ENCODE measurements at regions not wholly inside any gene's neighbourhood (a gene's known extent, or its start where the extent isn't known, plus 50 kb on each side); places are given as distances from the start of the nearest gene placed in this dataset.

- H3K4me3 ChIP-seq (ENCODE audit: low read depth, low read length), result no peak overlapping the region
- TF ChIP-seq CTCF (IDR thresholded peaks at IDR 0.05; ENCODE audit: insufficient read depth, low read depth, low read length, missing control alignments), result no peak
- no peak for DNase-seq (ENCODE audit: low read depth)
Observed at GRCh38 chr2:119078796-119079195, 79.8 kb downstream of the C1QL2 start.

DNA sequence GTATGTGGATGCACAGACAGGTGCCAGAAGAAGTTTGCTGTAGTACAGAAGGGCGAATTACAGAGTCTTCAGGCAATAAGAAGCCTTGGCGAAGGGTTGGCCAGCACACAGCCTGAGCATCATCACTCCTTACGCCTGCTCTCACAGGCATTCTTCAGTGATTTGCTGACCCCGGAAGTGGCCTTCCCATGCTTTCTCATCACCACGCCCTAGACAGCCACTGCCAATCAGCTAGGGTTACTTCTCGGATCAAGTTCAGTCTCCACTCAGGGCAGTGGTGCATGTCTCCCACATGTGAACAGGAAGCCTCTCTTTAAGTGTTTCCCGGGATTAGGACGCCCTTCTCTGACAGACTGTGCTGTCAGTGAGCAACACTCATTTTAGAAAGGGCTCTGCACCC is 81.8 kb downstream of the C1QL2 start:
- DNase-seq (ENCODE audit: low read depth), result no peak
- no peak for TF ChIP-seq CTCF (IDR thresholded peaks at IDR 0.05; ENCODE audit: insufficient read depth, low read depth, low read length, missing control alignments)
- H3K4me3 ChIP-seq (ENCODE audit: low read depth, low read length), result no peak overlapping the region

DNA sequence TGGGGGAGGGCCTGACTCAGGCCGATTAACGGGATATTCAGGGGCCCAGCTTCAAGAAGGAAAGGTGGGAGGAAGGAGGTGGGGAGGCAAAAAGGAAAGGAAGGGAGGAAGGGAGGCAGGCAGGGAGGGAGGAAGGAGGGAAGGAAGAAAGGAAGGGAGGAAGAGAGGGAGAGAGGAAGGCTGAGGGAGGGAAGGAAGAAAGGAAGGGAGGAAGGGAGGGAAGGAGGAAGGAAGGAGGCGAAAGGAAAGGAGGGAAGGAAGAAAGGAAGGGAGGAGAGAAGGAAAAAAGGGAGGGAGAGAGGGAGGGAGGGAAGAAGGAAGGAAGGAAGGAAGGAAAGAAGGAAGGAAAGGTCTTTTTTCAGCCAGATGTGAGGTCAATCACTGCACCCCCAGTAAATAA is 85.3 kb downstream of the C1QL2 start:
- no peak for TF ChIP-seq CTCF (IDR thresholded peaks at IDR 0.05; ENCODE audit: insufficient read depth, low read depth, low read length, missing control alignments)
- H3K4me3 ChIP-seq (ENCODE audit: low read depth, low read length), result no peak overlapping the region
- no peak for DNase-seq (ENCODE audit: low read depth)

- DNase-seq (ENCODE audit: low read depth), result no peak
- no peak overlapping the region for H3K4me3 ChIP-seq (ENCODE audit: low read depth, low read length)
- no peak for TF ChIP-seq CTCF (IDR thresholded peaks at IDR 0.05; ENCODE audit: insufficient read depth, low read depth, low read length, missing control alignments)
Observed at GRCh38 chr2:119071476-119071875, 87.1 kb downstream of the C1QL2 start.

DNA sequence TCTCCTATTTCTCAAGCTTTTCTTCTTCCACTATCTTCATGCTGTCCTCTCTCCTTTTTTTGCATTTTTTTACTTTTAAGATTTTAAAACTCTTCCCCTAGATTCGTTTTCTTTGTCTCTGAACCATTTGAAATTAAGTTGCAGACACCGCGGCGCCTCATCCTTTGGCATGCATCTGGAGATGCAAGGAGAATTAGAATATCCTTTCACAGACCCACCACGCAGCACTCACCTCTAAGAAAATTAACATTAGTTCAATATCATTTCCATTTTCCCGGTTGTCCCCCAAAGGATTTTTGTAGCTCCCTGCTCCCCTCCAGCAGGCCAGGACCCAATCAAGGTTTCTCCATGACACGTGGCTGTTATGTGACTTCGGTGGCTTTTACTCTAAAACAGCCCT is 88.8 kb downstream of the C1QL2 start:
- no peak for DNase-seq (ENCODE audit: low read depth)
- TF ChIP-seq CTCF (IDR thresholded peaks at IDR 0.05; ENCODE audit: insufficient read depth, low read depth, low read length, missing control alignments), result no peak
- no peak overlapping the region for H3K4me3 ChIP-seq (ENCODE audit: low read depth, low read length)

DNA sequence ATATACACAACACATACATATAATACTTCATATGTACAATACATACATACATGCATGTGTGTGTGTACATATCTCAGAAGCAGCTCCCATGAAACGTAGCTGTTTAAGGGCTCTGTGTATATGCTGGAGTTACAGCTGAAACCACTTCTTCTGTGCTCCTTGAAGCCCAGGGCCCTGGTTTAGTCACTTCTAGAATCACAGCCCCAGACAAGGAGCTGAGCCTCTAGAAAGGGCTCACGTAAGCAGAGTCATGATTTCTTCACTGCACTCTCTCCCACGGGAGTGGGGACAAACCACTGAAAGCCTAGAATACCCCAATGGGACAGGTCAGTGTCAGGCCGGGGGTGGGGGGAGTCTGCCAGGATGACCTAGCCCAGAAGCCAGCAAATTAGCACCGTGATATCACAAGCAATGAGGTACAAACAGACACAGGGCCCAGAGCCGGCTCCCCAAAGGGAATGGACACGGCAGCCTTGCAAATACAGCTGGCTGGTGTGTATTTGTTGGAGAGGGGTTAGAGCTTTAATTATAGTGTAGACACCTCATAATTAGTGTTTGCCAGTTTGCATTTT is 90.3 kb downstream of the C1QL2 start:
- no peak for DNase-seq (ENCODE audit: low read depth)
- TF ChIP-seq CTCF (IDR thresholded peaks at IDR 0.05; ENCODE audit: insufficient read depth, low read depth, low read length, missing control alignments), result no peak
- no peak overlapping the region for H3K4me3 ChIP-seq (ENCODE audit: low read depth, low read length)

DNA sequence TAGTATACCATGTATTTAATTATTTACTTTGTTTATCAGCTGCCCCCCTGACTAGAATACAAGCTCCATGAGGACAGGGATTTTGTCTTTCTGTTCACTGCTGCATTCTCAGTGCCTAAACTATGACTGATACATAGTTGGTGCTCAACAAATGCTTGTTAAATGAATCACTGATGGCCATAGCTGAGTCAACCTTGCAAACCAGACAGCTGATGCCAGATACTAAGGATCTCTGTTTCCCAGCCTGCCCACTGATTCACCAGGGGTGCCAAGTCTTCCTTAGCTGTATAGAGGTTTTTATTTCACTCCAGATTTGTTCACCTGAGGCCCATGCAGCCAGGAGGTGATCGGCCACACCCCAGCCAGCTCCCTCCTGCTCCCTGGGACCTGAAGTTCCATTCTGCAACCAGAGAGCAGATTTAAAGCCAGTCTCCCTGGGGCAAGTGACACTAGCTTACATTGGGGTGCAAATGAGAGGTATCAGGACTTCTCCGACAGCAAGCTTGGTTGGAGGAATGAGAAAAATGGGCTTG is 92.2 kb downstream of the C1QL2 start:
- DNase-seq (ENCODE audit: low read depth), result no peak
- TF ChIP-seq CTCF (IDR thresholded peaks at IDR 0.05; ENCODE audit: insufficient read depth, low read depth, low read length, missing control alignments), result no peak

More for the DNA sequence above, 92.2 kb downstream of the C1QL2 start:
- H3K4me3 ChIP-seq (ENCODE audit: low read depth, low read length), result no peak overlapping the region
